Nephron progenitor cell (in vitro differentiated cells): ENCODE measurements at regions not wholly inside any gene's neighbourhood (a gene's known extent, or its start where the extent isn't known, plus 50 kb on each side); places are given as distances from the start of the nearest gene placed in this dataset.

Source experiments
- DNase-seq: peaks from one replicate; pipeline ENCODE4 v3.0.0; 2021
- H3K27ac Mint-ChIP-seq: 2 replicates; pipeline ENCODE4 v1.8.0; 2021; ENCODE audit warnings: mild to moderate bottlenecking, moderate library complexity, mixed read lengths
- H3K27me3 Mint-ChIP-seq: 2 replicates; pipeline ENCODE4 v1.8.0; 2021; ENCODE audit warnings: mild to moderate bottlenecking, low read depth, mixed read lengths; ENCODE audit not compliant: poor library complexity
- H3K36me3 Mint-ChIP-seq: 2 replicates; pipeline ENCODE4 v1.8.0; 2021; ENCODE audit warnings: low read depth, mixed read lengths
- H3K4me1 Mint-ChIP-seq: 2 replicates; pipeline ENCODE4 v1.8.0; 2021; ENCODE audit warnings: mixed read lengths
- H3K4me3 Mint-ChIP-seq: 2 replicates; pipeline ENCODE4 v1.8.0; 2021; ENCODE audit warnings: mild to moderate bottlenecking, moderate library complexity, mixed read lengths
- H3K9me3 Mint-ChIP-seq: 2 replicates; pipeline ENCODE4 v1.8.0; 2021; ENCODE audit warnings: mild to moderate bottlenecking, moderate library complexity, mixed read lengths
- CTCF ChIP-seq: fragments of 200-600 bp; sonication (generic); IDR thresholded peaks from 2 replicates; pipeline ENCODE4 v1.5.0; 2021; ENCODE audit warnings: antibody characterized with exemption

- Mint-ChIP-seq H3K4me3 (no peak overlapping the region), H3K36me3 (no peaks in the 10 kb centered on the region), H3K9me3 (no peaks in the 10 kb centered on the region), H3K27ac (no peak overlapping the region), H3K4me1 (peaks cover 19% of the 10 kb centered on the region), H3K27me3 (no peaks in the 10 kb centered on the region)
- DNase-seq: no peak
- TF ChIP-seq CTCF: no peak
Observed at GRCh38 chr3:68485051-68485450, 447.3 kb downstream of the TAFA4 start.

- H3K27me3 Mint-ChIP-seq: no peaks in the 10 kb centered on the region
- H3K4me1 Mint-ChIP-seq: peaks cover 19% of the 10 kb centered on the region
- H3K4me3 Mint-ChIP-seq: no peak overlapping the region
- no peaks in the 10 kb centered on the region for H3K36me3 Mint-ChIP-seq
- no peak for DNase-seq
- no peak for TF ChIP-seq CTCF
- H3K9me3 Mint-ChIP-seq: no peaks in the 10 kb centered on the region
- peak overlapping the region; percentile 76 for H3K27ac Mint-ChIP-seq
Observed at GRCh38 chr3:68483601-68484000, 448.7 kb downstream of the TAFA4 start.

- Mint-ChIP-seq H3K27ac (peak overlapping the region; percentile 49), H3K4me1 (peaks cover 19% of the 10 kb centered on the region), H3K9me3 (no peaks in the 10 kb centered on the region), H3K36me3 (no peaks in the 10 kb centered on the region), H3K27me3 (no peaks in the 10 kb centered on the region), H3K4me3 (no peak overlapping the region)
- no peak for DNase-seq
- no peak for TF ChIP-seq CTCF
Observed at GRCh38 chr3:68483041-68483440, 449.3 kb downstream of the TAFA4 start.

- Mint-ChIP-seq H3K27ac (no peak overlapping the region), H3K4me3 (no peak overlapping the region), H3K36me3 (no peaks in the 10 kb centered on the region), H3K27me3 (no peaks in the 10 kb centered on the region), H3K4me1 (peaks cover 19% of the 10 kb centered on the region), H3K9me3 (no peaks in the 10 kb centered on the region)
- no peak for DNase-seq
- no peak for TF ChIP-seq CTCF
Observed at GRCh38 chr3:68482565-68482964, 449.8 kb downstream of the TAFA4 start.

- Mint-ChIP-seq H3K36me3 (no peaks in the 10 kb centered on the region), H3K4me3 (no peak overlapping the region), H3K27ac (no peak overlapping the region), H3K9me3 (no peaks in the 10 kb centered on the region), H3K4me1 (peaks cover 13% of the 10 kb centered on the region), H3K27me3 (no peaks in the 10 kb centered on the region)
- no peak for TF ChIP-seq CTCF
- DNase-seq: no peak
Observed at GRCh38 chr3:68479779-68480178, 452.6 kb downstream of the TAFA4 start.

- H3K9me3 Mint-ChIP-seq: peaks cover 7% of the 10 kb centered on the region
- no peaks in the 10 kb centered on the region for H3K27me3 Mint-ChIP-seq
- H3K4me3 Mint-ChIP-seq: no peak overlapping the region
- H3K36me3 Mint-ChIP-seq: peaks cover 6% of the 10 kb centered on the region
- no peak for TF ChIP-seq CTCF
- no peak for DNase-seq
- peaks cover 11% of the 10 kb centered on the region for H3K4me1 Mint-ChIP-seq
- no peak overlapping the region for H3K27ac Mint-ChIP-seq
Observed at GRCh38 chr3:68468695-68469375, 463.5 kb downstream of the TAFA4 start.
